ENCODE measurements at regions not wholly inside any gene's neighbourhood (a gene's known extent, or its start where the extent isn't known, plus 50 kb on each side); places are given as distances from the start of the nearest gene placed in this dataset.

DNA sequence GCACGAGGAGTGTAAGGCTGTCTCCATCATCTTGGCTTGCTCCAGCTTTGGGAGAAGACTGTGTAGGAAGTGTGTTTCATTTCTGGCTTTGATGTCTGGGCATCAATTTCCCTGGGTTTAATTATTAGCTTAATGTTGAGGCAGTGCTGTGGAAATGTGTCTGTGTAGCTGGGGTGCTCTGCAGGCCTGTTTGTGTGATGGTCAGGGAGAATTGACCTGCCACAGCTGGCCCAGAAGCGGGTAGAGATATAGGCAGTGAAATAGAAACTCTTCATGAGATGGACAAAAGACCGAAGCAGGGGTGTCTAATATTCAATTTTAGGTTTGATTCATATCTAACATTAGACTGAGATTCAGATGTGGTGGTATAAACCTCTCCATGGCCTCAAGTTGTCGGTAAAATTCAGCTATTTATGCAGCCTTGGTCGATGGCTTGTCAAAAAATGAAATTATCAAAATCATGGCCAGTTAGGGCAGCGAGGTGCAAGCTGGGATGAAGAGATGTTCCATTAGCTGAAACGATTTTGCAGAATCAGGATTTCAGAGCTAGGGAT lies 95.3 kb upstream of the SNX9 start:
- H3K27me3 Mint-ChIP-seq (ENCODE audit: low read depth): 0 out of 2 replicates have a peak, but pooled peaks cover 1% of the 10 kb centered on the region
- no peak overlapping the region for H4K5ac ChIP-seq (ENCODE audit: insufficient read length, low read depth, low read length)
- no peak for TF ChIP-seq CTCF (conservative IDR thresholded peaks at IDR 0.05)

More for the DNA sequence above, 95.3 kb upstream of the SNX9 start:
- Histone ChIP-seq H2BK12ac (ENCODE audit: insufficient read length, low read depth, low read length) (no peak overlapping the region), H2AK5ac (ENCODE audit: insufficient read length, low read length) (no peak overlapping the region), H3K56ac (ENCODE audit: insufficient read length, low read depth, low read length) (no peak overlapping the region), H3K4me2 (ENCODE audit: insufficient read depth, insufficient read length, low read length) (no peak overlapping the region), H3K9me3 (ENCODE audit: control insufficient read depth, low read depth, low read length) (peaks cover 8% of the 10 kb centered on the region), H3K79me1 (ENCODE audit: insufficient read depth, low read depth, low read length, poor library complexity, severe bottlenecking) (no peaks in the 10 kb centered on the region), H3K23me2 (ENCODE audit: insufficient read length, low read depth, low read length, poor library complexity, severe bottlenecking) (no peaks in the 10 kb centered on the region), H3K18ac (ENCODE audit: insufficient read length, low read depth, low read length) (no peak overlapping the region), H3K79me2 (ENCODE audit: insufficient read depth, low read length) (no peaks in the 10 kb centered on the region), H4K8ac (replicated peaks; ENCODE audit: insufficient read length, low read depth, low read length) (no peak overlapping the region), H2AFZ (ENCODE audit: low read length) (no peak overlapping the region), H4K91ac (ENCODE audit: insufficient read length, low read depth, low read length) (no peak overlapping the region), H3K23ac (ENCODE audit: insufficient read length, low read depth, low read length) (no peak overlapping the region), H3K14ac (ENCODE audit: insufficient read depth, low read length) (no peak overlapping the region), H3T11ph (ENCODE audit: low read length) (no peak overlapping the region), H3K9ac (ENCODE audit: extremely low read depth, insufficient read length, low read length) (no peak overlapping the region), H2BK5ac (ENCODE audit: insufficient read length, low read length) (no peak overlapping the region), H3K4ac (ENCODE audit: low read depth, low read length) (no peak overlapping the region), H3K27me3 (ENCODE audit: insufficient read depth, low read length) (no peaks in the 10 kb centered on the region), H3K4me1 (ENCODE audit: insufficient read depth, low read length) (0 out of 2 replicates have a peak, but pooled peaks cover 2% of the 10 kb centered on the region), H2BK120ac (ENCODE audit: low read depth, low read length, poor library complexity, severe bottlenecking) (no peak overlapping the region), H3K27ac (ENCODE audit: insufficient read length, low read depth, low read length) (no peak overlapping the region), H2BK20ac (ENCODE audit: low read depth, low read length, poor library complexity, severe bottlenecking) (no peak overlapping the region), H4K20me1 (ENCODE audit: control insufficient read depth, insufficient read depth, insufficient read length) (no peaks in the 10 kb centered on the region), H2BK15ac (ENCODE audit: low read depth, low read length) (no peak overlapping the region)
- peaks cover 0 to 19% (median 9%) of the 10 kb centered on the region in 3 experiments; a peak in 5 of 7 replicates for H3K36me3 Mint-ChIP-seq (ENCODE audit: insufficient read depth in 1 of 3, low read depth in 3 of 3)
- no peak overlapping the region for H3K27ac Mint-ChIP-seq
- WGBS (ENCODE audit: extremely low coverage, insufficient read length, low lambda C conversion rate): no CpG with 5 or more reads among the region's 7 CpGs
- no peak for DNase-seq
- H3K4me3 Mint-ChIP-seq: no peak overlapping the region; a peak in 1 of 5 replicates
- peaks cover 9 to 10% of the 10 kb centered on the region in 2 experiments for H3K4me1 Mint-ChIP-seq
- H3K9me3 Mint-ChIP-seq: peaks cover 14 to 21% of the 10 kb centered on the region in 2 experiments
